Mammary epithelial cell (primary cell): ENCODE measurements at regions not wholly inside any gene's neighbourhood (a gene's known extent, or its start where the extent isn't known, plus 50 kb on each side); places are given as distances from the start of the nearest gene placed in this dataset.

Experiments
- CTCF ChIP-seq, 2 donors: IDR thresholded peaks in 1 of 2; conservative IDR thresholded peaks in 1 of 2; 2 replicates each; pipeline ENCODE4 v1.5.1; 2011 to 2012; ENCODE audit warnings: inconsistent platforms in 2 of 2, low read length in 2 of 2, mild to moderate bottlenecking in 2 of 2, control low read depth in 1 of 2, low read depth in 1 of 2; ENCODE audit not compliant: insufficient read depth in 1 of 2; ENCODE audit errors: extremely low read depth in 1 of 2
- EZH2 ChIP-seq: IDR thresholded peaks from 2 replicates; pipeline ENCODE4 v1.6.1; 2012; ENCODE audit warnings: low read length, inconsistent platforms, borderline replicate concordance

GRCh38 chr15:25094066-25094465 is 139.3 kb downstream of the SNRPN start:
- TF ChIP-seq CTCF (conservative IDR thresholded peaks at IDR 0.05 in 1 of 2, IDR thresholded peaks at IDR 0.05 in 1 of 2; ENCODE audit: extremely low read depth in 1 of 2, insufficient read depth in 1 of 2, low read depth in 1 of 2, low read length in 2 of 2) (no peak), EZH2 (no peak)
